ENCODE measurements at regions not wholly inside any gene's neighbourhood (a gene's known extent, or its start where the extent isn't known, plus 50 kb on each side); places are given as distances from the start of the nearest gene placed in this dataset.

- no peaks in the 10 kb centered on the region for H3K4me1 ChIP-seq (ENCODE audit: control insufficient read depth, insufficient read depth, low read length)
- intact Hi-C loops (cut with micrococcal nuclease; ENCODE audit: unreplicated experiment) = no loop called here
- no peak overlapping the region for H3K27ac ChIP-seq (ENCODE audit: low read length)
- no peaks in the 10 kb centered on the region for H3K9me3 ChIP-seq (ENCODE audit: control insufficient read depth, insufficient read depth, low read depth, low read length)
- H3K36me3 ChIP-seq (ENCODE audit: control insufficient read depth, insufficient read depth, low read length) = no peaks in the 10 kb centered on the region
- ATAC-seq (no peak), DNase-seq (ENCODE audit: low read depth, low spot score) (no peak)
- CTCF ChIA-PET = no interaction called here
- no peak for TF ChIP-seq TCF7L2 (IDR thresholded peaks at IDR 0.05; ENCODE audit: low read depth, low read length)
- BruUV-seq (replicated peaks) = no TSS peak
- in situ Hi-C loops (cut with HindIII; ENCODE audit: low pct_unique_long_range_greater_than_20kb, low sequenced_read_pairs) = no loop called here
- POLR2A ChIA-PET = no interaction called here
- H3K27me3 ChIP-seq (ENCODE audit: control insufficient read depth, insufficient read depth, low read length) = no peaks in the 10 kb centered on the region
- H3K4me3 ChIP-seq (ENCODE audit: low read depth in 2 of 2, low read length in 2 of 2) = no peak overlapping the region
Observed at GRCh38 chr13:74256969-74257368, 122.8 kb upstream of the KLF12 start.

- TF ChIP-seq POLR2AphosphoS5 (IDR thresholded peaks at IDR 0.05; ENCODE audit: low read depth, low read length) (no peak), TCF7L2 (IDR thresholded peaks at IDR 0.05; ENCODE audit: low read depth, low read length) (no peak), REST (IDR thresholded peaks at IDR 0.05; ENCODE audit: insufficient read depth in 1 of 2, low read depth in 2 of 2, low read length in 1 of 2) (no peak), CTCF (IDR thresholded peaks at IDR 0.05) (no peak), SIN3A (IDR thresholded peaks at IDR 0.05; ENCODE audit: borderline replicate concordance, insufficient read depth, low read depth, low read length) (no peak)
- ChIA-PET POLR2A (no interaction called here), CTCF (no interaction called here)
- no TSS peak for BruUV-seq (replicated peaks)
- Histone ChIP-seq H3K9me3 (ENCODE audit: control insufficient read depth, insufficient read depth, low read depth, low read length) (no peaks in the 10 kb centered on the region), H3K27me3 (ENCODE audit: control insufficient read depth, insufficient read depth, low read length) (no peaks in the 10 kb centered on the region), H3K4me1 (ENCODE audit: control insufficient read depth, insufficient read depth, low read length) (no peaks in the 10 kb centered on the region), H3K27ac (ENCODE audit: low read length) (no peak overlapping the region), H3K4me3 (ENCODE audit: low read depth in 2 of 2, low read length in 2 of 2) (no peak overlapping the region), H3K36me3 (ENCODE audit: control insufficient read depth, insufficient read depth, low read length) (no peaks in the 10 kb centered on the region)
- DNase-seq (ENCODE audit: low read depth, low spot score) (no peak), ATAC-seq (no peak)
- intact Hi-C loops (cut with micrococcal nuclease; ENCODE audit: unreplicated experiment) (no loop called here), in situ Hi-C loops (cut with HindIII; ENCODE audit: low pct_unique_long_range_greater_than_20kb, low sequenced_read_pairs) (no loop called here)
Observed at GRCh38 chr13:74253161-74253560, 119.0 kb upstream of the KLF12 start.

GRCh38 chr13:74251778-74252519, 117.7 kb upstream of the KLF12 start:
- no peaks in the 10 kb centered on the region for H3K36me3 ChIP-seq (ENCODE audit: control insufficient read depth, insufficient read depth, low read length)
- ChIA-PET POLR2A (no interaction called here), CTCF (no interaction called here)
- in situ Hi-C loops (cut with HindIII; ENCODE audit: low pct_unique_long_range_greater_than_20kb, low sequenced_read_pairs) (no loop called here), intact Hi-C loops (cut with micrococcal nuclease; ENCODE audit: unreplicated experiment) (no loop called here)
- ATAC-seq = no peak
- no peak for TF ChIP-seq CTCF (IDR thresholded peaks at IDR 0.05)
- TF ChIP-seq SIN3A (IDR thresholded peaks at IDR 0.05; ENCODE audit: borderline replicate concordance, insufficient read depth, low read depth, low read length) = no peak
- TF ChIP-seq POLR2AphosphoS5 (IDR thresholded peaks at IDR 0.05; ENCODE audit: low read depth, low read length) = no peak
- no peak for TF ChIP-seq REST (IDR thresholded peaks at IDR 0.05; ENCODE audit: insufficient read depth in 1 of 2, low read depth in 2 of 2, low read length in 1 of 2)
- no peak for TF ChIP-seq TCF7L2 (IDR thresholded peaks at IDR 0.05; ENCODE audit: low read depth, low read length)
- no TSS peak for BruUV-seq (replicated peaks)
- no peaks in the 10 kb centered on the region for H3K4me1 ChIP-seq (ENCODE audit: control insufficient read depth, insufficient read depth, low read length)
- no peaks in the 10 kb centered on the region for H3K9me3 ChIP-seq (ENCODE audit: control insufficient read depth, insufficient read depth, low read depth, low read length)
- H3K27ac ChIP-seq (ENCODE audit: low read length) = no peak overlapping the region
- no peak overlapping the region for H3K4me3 ChIP-seq (ENCODE audit: low read depth in 2 of 2, low read length in 2 of 2)
- H3K27me3 ChIP-seq (ENCODE audit: control insufficient read depth, insufficient read depth, low read length) = no peaks in the 10 kb centered on the region
- DNase-seq (ENCODE audit: low read depth, low spot score) = no peak

All from Panc1 (cell line).